GM23338 (cell line): ENCODE measurements at regions not wholly inside any gene's neighbourhood (a gene's known extent, or its start where the extent isn't known, plus 50 kb on each side); places are given as distances from the start of the nearest gene placed in this dataset.

Experiments
- CREB1 ChIP-seq: fragments of 250-450 bp; sonication (Bioruptor Pico); IDR thresholded peaks from 2 replicates; pipeline ENCODE4 v1.5.0; 2020; ENCODE audit warnings: low read depth, mild to moderate bottlenecking, moderate library complexity
- EZH2 ChIP-seq: fragments of 200-600 bp; sonication (generic); IDR thresholded peaks from one replicate; pipeline ENCODE4 v1.8.0; 2017; ENCODE audit warnings: antibody characterized with exemption, mild to moderate bottlenecking, low read depth; ENCODE audit not compliant: unreplicated experiment
- EZH2phosphoT487 ChIP-seq: fragments of 200-600 bp; sonication (generic); IDR thresholded peaks from one replicate; pipeline ENCODE4 v1.8.1; 2018; ENCODE audit warnings: antibody characterized with exemption; ENCODE audit not compliant: unreplicated experiment
- JUNB ChIP-seq: IDR thresholded peaks from one replicate; pipeline ENCODE4 v1.6.1; 2016; ENCODE audit warnings: antibody characterized with exemption; ENCODE audit not compliant: unreplicated experiment
- POLR2AphosphoS5 ChIP-seq: IDR thresholded peaks from 2 replicates; pipeline ENCODE4 v1.6.1; 2016; ENCODE audit warnings: antibody characterized with exemption, low read depth
- REST ChIP-seq: IDR thresholded peaks from one replicate; pipeline ENCODE4 v1.6.1; 2018; ENCODE audit warnings: antibody characterized with exemption; ENCODE audit not compliant: unreplicated experiment
- STAT1 ChIP-seq: IDR thresholded peaks from one replicate; pipeline ENCODE4 v1.6.1; 2016; ENCODE audit warnings: antibody characterized with exemption; ENCODE audit not compliant: unreplicated experiment
- ZNF114 ChIP-seq: fragments of 250-450 bp; sonication (Bioruptor Pico); IDR thresholded peaks from 2 replicates; pipeline ENCODE4 v1.5.0; 2020; ENCODE audit warnings: mild to moderate bottlenecking, moderate library complexity
- TF ChIP-seq, protein P1 (sequence below), 2 experiments: fragments of 200-600 bp in 1 of 2; sonication (generic) in 1 of 2; conservative IDR thresholded peaks; 2 replicates each; pipeline versions ENCODE4 v1.5.1 to v1.6.1; 2016 to 2017; ENCODE audit warnings: antibody characterized with exemption in 2 of 2, low read depth in 2 of 2, mild to moderate bottlenecking in 2 of 2, moderate library complexity in 1 of 2

DNA sequence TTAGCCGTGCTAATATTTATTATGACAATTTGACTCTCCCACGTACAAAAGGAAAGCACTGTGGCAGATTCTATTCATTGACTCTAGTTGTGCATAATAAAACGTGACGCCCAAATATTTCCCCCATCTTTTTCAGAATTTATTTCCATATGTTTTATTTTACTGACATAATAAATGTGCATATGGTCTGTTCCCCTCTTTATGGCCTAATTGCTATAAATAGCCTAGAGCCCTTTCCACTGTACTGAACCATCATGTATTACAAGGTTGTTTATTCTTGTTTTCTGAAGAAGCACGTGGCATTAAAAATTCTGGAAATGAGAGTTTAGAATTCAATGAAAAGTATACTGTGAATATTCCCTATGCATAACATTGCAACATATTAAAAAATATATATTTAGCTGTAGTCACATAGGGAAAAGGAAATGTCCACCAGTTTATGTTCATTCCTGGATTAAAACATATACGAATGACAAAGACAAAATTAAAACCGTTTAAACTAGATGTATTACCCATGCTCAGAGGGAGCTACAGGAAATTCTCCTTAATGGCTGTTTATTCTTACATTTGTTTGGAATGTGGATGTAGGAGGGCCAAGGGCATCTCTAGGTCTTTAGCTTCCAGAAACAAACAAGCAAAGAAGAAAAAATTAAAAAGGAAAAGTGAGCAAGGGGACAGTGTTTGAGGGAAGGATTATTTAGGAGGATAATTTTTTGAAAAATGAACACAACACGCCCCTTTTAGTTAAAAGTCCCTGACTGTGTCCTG lies 122.1 kb upstream of the MMADHC start:
- TF ChIP-seq ZNF114 (CRISPR knock-in tag) (no peak), REST (no peak), POLR2AphosphoS5 (no peak), STAT1 (no peak), EZH2 (no peak), EZH2phosphoT487 (no peak), JUNB (no peak), CREB1 (CRISPR knock-in tag) (no peak)
- TF ChIP-seq, protein P1, sequence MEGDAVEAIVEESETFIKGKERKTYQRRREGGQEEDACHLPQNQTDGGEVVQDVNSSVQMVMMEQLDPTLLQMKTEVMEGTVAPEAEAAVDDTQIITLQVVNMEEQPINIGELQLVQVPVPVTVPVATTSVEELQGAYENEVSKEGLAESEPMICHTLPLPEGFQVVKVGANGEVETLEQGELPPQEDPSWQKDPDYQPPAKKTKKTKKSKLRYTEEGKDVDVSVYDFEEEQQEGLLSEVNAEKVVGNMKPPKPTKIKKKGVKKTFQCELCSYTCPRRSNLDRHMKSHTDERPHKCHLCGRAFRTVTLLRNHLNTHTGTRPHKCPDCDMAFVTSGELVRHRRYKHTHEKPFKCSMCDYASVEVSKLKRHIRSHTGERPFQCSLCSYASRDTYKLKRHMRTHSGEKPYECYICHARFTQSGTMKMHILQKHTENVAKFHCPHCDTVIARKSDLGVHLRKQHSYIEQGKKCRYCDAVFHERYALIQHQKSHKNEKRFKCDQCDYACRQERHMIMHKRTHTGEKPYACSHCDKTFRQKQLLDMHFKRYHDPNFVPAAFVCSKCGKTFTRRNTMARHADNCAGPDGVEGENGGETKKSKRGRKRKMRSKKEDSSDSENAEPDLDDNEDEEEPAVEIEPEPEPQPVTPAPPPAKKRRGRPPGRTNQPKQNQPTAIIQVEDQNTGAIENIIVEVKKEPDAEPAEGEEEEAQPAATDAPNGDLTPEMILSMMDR (conservative IDR thresholded peaks at IDR 0.05; ENCODE audit: low read depth in 2 of 2) = no peak
